LNCaP clone FGC (cell line): ENCODE measurements at regions not wholly inside any gene's neighbourhood (a gene's known extent, or its start where the extent isn't known, plus 50 kb on each side); places are given as distances from the start of the nearest gene placed in this dataset.
A peak's percentile ranks its signal among the peaks of the same experiment; 100 is the strongest.

Source experiments
- DNase-seq: peaks from one replicate; pipeline ENCODE4 v3.0.0-alpha.2; 2011; ENCODE audit warnings: low read depth
- H3K4me3 ChIP-seq: 2 replicates; pipeline ENCODE4 v1.5.1; 2011; ENCODE audit warnings: mild to moderate bottlenecking, low read depth, low read length, control low read depth
- CTCF ChIP-seq: IDR thresholded peaks from 2 replicates; pipeline ENCODE4 v1.5.1; 2012; ENCODE audit warnings: mild to moderate bottlenecking; ENCODE audit not compliant: control insufficient read depth, insufficient read depth; ENCODE audit errors: extremely low read depth

GRCh38 chr5:9863486-9863885 lies 233.3 kb upstream of the TAS2R1 start:
- no peak for TF ChIP-seq CTCF
- H3K4me3 ChIP-seq: no peak overlapping the region
- DNase-seq: no peak

GRCh38 chr5:9861666-9862256 lies 231.6 kb upstream of the TAS2R1 start:
- H3K4me3 ChIP-seq: no peak overlapping the region
- TF ChIP-seq CTCF: no peak

GRCh38 chr5:9859808-9860207 lies 229.7 kb upstream of the TAS2R1 start:
- DNase-seq: no peak
- H3K4me3 ChIP-seq: no peak overlapping the region
- no peak for TF ChIP-seq CTCF

More at GRCh38 chr5:9861666-9862256, 231.6 kb upstream of the TAS2R1 start:
- no peak for DNase-seq

GRCh38 chr5:9858043-9858442 lies 227.9 kb upstream of the TAS2R1 start:
- TF ChIP-seq CTCF: no peak
- DNase-seq: no peak
- H3K4me3 ChIP-seq: no peak overlapping the region

GRCh38 chr5:9853309-9853708 lies 223.2 kb upstream of the TAS2R1 start:
- DNase-seq: no peak
- no peak for TF ChIP-seq CTCF
- no peak overlapping the region for H3K4me3 ChIP-seq

GRCh38 chr5:9852671-9853070 lies 222.5 kb upstream of the TAS2R1 start:
- no peak for DNase-seq
- no peak for TF ChIP-seq CTCF
- no peak overlapping the region for H3K4me3 ChIP-seq

- peak; percentile 60 for TF ChIP-seq CTCF
- DNase-seq: no peak
- no peak overlapping the region for H3K4me3 ChIP-seq
These were observed 221.3 kb upstream of the TAS2R1 start for GRCh38 chr5:9851458-9851857.
